GM13977 (cell line): ENCODE measurements at regions not wholly inside any gene's neighbourhood (a gene's known extent, or its start where the extent isn't known, plus 50 kb on each side); places are given as distances from the start of the nearest gene placed in this dataset.

Experiments
- DNase-seq: peaks from one replicate; pipeline ENCODE4 v3.0.0; 2012; ENCODE audit warnings: low spot score
- in situ Hi-C: fragments of 300-500 bp; cut with MboI; formaldehyde crosslinking; loops from one replicate; pipeline ENCODE4 v1.12.0; 2022; ENCODE audit warnings: low sequenced_read_pairs, low pct_unique_long_range_greater_than_20kb, mixed read lengths, inconsistent platforms; ENCODE audit not compliant: unreplicated experiment
- TF ChIP-seq, protein P1 (sequence below): IDR thresholded peaks from 2 replicates; pipeline ENCODE4 v1.5.1; 2012; ENCODE audit warnings: mild to moderate bottlenecking, control low read depth; ENCODE audit not compliant: insufficient read depth; ENCODE audit errors: extremely low read depth, missing control alignments

DNA sequence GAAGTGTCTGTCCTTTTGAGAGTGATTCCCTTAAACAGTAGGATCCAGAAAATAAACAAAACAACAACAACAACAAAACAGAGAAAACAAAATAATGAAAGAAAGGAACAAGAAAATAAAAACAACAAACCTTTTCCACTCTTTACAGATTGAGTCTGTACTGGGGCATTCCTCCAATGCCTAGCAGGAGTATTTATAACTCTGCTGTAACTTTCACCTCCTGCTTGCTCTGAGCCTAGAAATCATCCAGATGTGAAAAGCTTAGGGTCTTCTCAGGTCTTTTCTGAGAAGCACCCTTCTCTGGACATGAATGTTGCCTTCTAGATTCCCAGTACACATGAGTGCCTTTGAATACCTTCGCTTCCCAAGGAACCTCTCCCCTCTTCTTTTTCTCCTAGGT, 1239.4 kb downstream of the CNTNAP5 start:
- DNase-seq: no peak
- in situ Hi-C loops: no loop called here
- TF ChIP-seq, protein P1, sequence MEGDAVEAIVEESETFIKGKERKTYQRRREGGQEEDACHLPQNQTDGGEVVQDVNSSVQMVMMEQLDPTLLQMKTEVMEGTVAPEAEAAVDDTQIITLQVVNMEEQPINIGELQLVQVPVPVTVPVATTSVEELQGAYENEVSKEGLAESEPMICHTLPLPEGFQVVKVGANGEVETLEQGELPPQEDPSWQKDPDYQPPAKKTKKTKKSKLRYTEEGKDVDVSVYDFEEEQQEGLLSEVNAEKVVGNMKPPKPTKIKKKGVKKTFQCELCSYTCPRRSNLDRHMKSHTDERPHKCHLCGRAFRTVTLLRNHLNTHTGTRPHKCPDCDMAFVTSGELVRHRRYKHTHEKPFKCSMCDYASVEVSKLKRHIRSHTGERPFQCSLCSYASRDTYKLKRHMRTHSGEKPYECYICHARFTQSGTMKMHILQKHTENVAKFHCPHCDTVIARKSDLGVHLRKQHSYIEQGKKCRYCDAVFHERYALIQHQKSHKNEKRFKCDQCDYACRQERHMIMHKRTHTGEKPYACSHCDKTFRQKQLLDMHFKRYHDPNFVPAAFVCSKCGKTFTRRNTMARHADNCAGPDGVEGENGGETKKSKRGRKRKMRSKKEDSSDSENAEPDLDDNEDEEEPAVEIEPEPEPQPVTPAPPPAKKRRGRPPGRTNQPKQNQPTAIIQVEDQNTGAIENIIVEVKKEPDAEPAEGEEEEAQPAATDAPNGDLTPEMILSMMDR: no peak

DNA sequence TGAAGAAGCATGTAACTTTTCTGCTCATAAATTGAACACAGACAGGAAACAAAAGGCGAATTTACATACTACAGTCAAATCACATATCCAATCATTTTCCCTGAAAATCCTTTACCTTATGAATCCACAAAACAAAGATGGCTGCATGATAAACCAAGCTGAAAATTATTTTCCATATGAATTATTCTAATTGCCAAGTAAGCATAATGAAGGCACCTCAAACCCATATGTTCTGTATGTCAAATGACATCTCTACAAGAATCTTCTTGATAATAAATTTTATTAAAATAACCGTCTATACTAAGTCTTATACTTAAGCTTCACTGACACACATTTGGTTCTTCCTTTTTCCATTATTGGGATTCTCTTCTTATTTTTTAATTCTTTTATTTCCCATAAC, 1242.6 kb downstream of the CNTNAP5 start:
- DNase-seq: no peak
- in situ Hi-C loops: no loop called here
- TF ChIP-seq, protein P1: no peak

DNA sequence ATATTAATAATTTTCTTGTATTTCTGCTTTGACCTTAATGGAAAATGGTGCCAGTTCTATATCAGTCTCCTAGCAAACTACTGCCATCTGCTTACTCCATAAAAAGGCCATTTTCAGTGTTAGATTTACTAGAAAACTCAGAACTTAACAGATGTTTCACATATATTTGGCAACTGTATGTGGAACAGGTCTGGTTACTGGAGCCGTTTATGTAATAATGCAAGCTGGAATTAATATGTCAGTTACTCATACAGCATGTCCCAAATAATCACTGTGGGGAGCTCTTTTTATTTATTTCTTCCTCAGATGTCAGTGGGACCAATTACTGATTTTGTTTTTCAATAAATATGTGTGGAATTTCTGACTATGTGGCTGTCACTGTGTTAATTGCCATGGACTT, 1247.6 kb downstream of the CNTNAP5 start:
- DNase-seq: no peak
- TF ChIP-seq, protein P1: no peak
- in situ Hi-C loops: no loop called here

DNA sequence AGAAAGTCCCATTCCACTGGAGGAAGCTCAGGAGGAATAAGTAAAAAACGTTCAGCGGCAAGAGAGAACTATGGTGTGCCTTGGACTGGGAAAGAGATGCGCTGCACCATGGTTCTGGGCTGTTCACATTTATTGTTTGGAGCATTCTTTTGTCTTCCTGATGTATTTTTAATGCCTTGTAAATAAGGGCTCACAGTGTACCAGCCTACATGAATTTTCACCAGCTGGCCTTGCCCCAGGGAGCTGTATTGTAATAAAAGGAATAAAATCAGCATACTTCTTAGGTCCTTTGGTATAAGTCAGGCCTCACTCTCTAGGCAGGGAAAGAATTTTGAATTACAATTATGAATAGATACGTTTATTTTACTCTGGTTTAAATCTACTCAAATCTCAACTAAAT, 1249.6 kb downstream of the CNTNAP5 start:
- TF ChIP-seq, protein P1: no peak
- in situ Hi-C loops: no loop called here
- no peak for DNase-seq

DNA sequence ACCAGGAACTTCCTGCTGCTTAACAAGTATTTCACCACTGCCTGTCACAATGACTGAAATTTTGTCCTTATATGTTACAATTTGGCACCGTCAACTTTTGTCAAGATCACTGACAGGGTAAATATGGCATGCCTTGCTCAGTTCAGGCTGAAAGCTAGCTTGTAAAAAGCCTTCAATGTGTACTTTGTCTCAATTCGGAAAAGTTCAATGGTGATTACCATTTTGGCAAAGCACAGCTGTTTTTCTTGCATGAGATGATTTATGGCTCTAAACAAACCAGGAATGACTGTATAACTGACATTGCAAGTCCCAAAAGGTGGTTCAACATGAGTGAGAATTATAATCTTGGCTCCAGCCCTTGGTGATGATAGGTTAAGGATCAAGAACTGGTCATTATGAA, 1255.2 kb downstream of the CNTNAP5 start:
- TF ChIP-seq, protein P1: no peak
- in situ Hi-C loops: no loop called here
- no peak for DNase-seq

DNA sequence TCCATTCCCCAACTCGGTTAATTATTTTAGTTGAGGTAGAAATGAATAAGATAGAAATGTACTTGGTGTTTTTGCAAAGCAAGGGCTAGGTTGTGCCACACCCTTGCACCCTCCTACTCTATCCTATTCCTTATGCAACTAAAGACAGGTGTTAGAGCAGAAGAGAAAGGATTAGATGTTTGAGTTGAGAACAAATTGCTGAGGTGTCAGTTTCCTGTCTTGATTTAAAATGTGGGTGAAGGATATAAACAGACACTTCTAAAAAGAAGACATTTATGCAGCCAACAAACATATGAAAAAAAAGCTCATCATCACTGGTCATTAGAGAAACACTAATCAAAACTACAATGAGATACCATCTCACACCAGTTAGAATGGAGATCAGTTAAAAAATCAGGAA, 1256.2 kb downstream of the CNTNAP5 start:
- DNase-seq: no peak
- TF ChIP-seq, protein P1: no peak
- in situ Hi-C loops: no loop called here

DNA sequence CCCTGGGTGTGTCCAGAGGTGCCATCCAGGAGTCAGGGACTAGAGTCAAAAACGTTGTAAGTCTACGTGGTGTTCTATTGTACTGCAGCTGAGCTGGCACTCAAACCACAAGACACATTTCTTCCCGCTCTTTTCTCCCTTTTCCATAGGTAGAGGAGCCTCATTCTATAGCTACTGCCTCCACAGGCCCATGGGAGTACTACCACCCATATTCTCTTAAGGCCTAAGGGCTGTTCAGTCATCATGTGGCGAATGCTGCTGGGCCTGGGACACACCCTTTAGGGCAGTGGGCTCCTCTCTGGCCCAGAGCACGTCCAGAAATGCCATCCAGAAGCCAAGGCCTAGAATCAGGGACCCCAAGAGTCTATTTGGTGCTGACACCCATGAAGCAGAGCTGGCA, 1271.7 kb downstream of the CNTNAP5 start:
- TF ChIP-seq, protein P1: no peak
- in situ Hi-C loops: no loop called here
- no peak for DNase-seq
